ENCODE measurements at regions not wholly inside any gene's neighbourhood (a gene's known extent, or its start where the extent isn't known, plus 50 kb on each side); places are given as distances from the start of the nearest gene placed in this dataset.

DNA sequence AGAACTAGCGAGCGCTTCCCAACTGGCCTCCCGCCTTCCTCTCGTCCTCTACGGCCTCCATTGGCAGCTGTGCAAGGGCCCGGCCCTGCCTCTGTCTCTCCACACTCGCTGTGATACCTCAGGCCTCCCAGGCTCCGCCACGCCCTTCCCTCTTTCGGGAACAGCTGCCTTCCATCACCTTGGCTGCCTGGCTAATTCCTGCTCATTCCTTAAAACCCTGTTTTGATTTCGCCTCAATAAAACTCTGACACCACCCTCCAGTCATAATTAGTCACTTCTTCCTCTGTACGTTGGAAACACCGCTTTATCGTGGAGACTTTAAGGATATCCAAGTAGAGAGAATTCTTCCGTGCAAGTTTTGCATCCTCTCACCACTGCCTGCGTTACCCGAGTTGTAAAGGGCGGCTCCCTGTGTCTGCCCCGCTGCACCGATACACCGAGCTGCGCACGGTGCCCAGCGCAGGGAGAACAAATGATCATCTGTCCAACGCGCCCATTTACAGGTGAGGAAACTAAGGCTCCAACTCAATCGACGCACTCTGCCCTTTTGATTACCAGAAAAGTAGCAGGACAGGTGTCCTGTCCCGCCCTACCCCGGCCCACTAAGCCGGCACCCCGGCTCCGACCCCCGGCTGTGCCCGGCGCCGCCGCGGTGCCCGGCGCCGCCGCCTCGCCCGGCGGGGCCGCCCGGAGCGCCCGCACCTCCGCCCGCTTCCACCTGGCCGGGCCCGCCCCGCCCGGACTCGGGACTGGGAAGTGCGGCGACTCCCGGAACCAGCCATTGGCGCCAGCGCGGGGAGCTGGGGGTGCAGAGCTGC lies 139.7 kb downstream of the SEC14L1 start:
- TF ChIP-seq, protein P1, sequence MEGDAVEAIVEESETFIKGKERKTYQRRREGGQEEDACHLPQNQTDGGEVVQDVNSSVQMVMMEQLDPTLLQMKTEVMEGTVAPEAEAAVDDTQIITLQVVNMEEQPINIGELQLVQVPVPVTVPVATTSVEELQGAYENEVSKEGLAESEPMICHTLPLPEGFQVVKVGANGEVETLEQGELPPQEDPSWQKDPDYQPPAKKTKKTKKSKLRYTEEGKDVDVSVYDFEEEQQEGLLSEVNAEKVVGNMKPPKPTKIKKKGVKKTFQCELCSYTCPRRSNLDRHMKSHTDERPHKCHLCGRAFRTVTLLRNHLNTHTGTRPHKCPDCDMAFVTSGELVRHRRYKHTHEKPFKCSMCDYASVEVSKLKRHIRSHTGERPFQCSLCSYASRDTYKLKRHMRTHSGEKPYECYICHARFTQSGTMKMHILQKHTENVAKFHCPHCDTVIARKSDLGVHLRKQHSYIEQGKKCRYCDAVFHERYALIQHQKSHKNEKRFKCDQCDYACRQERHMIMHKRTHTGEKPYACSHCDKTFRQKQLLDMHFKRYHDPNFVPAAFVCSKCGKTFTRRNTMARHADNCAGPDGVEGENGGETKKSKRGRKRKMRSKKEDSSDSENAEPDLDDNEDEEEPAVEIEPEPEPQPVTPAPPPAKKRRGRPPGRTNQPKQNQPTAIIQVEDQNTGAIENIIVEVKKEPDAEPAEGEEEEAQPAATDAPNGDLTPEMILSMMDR (conservative IDR thresholded peaks at IDR 0.05) = no peak
- TF ChIP-seq ZFX (IDR thresholded peaks at IDR 0.05) = no peak
- peak overlapping the region; percentile 81 for H3K27ac ChIP-seq

DNA sequence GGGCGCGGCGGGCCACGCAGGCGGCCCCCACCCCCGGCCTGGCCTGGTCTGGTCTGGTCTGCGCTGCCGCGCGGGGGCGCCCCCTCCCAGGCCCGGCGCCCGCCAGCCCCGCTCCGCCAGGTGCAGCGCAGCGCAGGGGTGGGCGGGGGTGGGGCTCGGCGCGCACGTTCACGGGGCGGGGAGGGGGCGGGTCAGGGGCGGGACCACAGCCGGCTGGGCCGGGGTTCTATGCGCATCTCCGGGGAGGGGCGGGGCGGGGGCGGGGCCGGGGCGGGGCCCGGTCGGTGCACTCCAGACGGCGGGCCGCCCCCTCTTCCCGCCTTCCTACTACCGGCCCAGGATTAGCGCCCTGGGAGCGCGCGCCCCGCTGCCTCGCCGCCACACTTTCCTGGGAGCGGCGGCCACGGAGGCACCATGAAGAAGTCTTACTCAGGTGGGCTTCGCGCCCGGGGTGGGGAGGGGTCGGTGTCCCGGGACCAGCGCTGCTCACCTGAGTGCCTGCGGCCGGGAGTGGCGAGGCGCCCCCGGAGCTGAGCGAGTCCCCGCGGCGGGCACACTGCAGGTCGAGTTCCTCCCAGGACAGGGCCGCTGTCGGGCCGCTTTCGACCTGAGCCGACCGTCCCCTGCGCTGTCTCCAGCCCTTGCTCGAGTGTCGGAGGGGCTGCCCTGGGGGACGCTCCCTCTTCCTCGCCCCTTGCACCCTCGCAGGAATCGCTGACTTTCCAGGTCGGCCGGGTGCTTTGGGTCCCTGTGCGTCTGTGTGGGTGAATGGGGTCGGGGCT lies 140.5 kb downstream of the SEC14L1 start:
- peak; percentile 35; the same call in 1 of the 2 replicates for TF ChIP-seq ZFX (IDR thresholded peaks at IDR 0.05)
- TF ChIP-seq, protein P1 (conservative IDR thresholded peaks at IDR 0.05) = peak; percentile 82; the same call in 1 of the 2 replicates
- peak overlapping the region; percentile 81 for H3K27ac ChIP-seq

DNA sequence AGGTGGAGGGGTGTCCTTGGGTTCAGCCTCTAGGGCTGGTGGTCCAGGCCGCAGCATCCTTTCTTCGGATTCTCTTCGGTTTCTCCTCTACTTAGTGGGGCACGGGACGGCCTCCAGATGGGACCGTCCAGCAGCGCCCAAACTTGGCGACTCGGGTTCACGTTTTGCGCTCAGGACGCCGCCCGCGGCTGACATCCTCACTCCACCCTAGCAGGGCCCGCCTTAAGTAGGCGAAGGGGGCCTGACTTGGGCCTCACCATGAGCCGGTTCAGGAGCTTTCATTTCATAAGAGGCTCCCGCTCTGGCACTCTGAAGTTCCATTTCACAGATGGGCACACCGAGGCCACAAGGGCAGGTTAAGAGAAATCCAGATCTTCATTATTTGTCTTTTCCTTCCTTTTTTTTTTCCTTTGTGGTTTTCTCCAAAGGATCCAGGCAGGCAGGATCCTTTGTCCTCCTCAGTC lies 141.2 kb downstream of the SEC14L1 start:
- H3K27ac ChIP-seq = peak overlapping the region; percentile 81

DNA sequence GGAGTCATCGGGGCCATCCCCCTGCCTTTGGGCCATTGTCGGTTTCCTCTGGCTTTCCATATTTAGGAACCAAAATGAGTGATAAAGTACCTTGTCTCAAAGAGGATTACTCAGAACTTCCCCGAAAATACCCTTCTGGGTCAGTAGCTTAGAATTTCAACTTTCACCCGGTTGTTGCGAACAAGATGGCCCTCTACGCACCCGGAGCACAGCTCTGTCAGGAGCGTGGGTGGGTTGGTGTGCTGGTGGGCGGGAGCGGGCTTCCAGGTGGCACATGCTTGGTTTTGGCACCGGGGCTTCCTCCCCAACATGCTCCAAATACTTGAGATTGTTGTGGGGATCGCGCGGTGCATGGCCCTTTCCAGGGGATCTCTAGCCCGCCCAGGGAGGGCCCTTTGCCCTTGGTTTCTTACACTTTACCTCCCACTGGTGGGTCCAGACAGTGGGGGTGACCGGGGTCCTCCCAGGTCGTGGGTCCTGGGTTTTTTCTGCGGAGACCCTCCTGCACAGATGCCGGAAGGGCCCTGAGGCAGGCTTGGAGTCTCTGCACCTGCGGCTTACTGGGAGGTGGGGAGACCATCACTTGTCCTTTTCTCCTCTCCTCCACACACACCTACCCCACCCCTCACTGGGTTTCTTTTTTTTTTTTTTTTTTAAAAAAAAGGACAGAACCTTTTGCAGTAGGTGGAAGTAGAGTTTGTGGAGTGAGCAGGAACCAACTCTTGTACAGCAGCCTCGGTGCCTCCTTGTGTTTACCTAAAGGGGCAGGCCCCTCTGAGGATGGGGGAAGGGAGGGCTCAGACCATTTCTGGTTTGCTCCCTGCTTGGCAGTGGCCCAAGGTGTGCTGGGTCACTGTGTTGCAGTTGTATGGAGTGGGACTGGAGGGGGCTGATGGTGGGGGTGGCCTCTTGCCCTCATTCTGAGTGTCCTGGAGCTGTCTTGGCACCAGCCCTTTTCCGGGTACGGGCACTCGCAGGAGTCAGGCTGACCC lies 142.1 kb downstream of the SEC14L1 start:
- no peak for TF ChIP-seq ZFX (IDR thresholded peaks at IDR 0.05)
- TF ChIP-seq, protein P1 (conservative IDR thresholded peaks at IDR 0.05) = no peak
- H3K27ac ChIP-seq = peak overlapping the region; percentile 9; the same call in 1 of the 2 replicates

More for the DNA sequence above, 141.2 kb downstream of the SEC14L1 start:
- no peak for TF ChIP-seq ZFX (IDR thresholded peaks at IDR 0.05)
- TF ChIP-seq, protein P1 (conservative IDR thresholded peaks at IDR 0.05) = no peak

DNA sequence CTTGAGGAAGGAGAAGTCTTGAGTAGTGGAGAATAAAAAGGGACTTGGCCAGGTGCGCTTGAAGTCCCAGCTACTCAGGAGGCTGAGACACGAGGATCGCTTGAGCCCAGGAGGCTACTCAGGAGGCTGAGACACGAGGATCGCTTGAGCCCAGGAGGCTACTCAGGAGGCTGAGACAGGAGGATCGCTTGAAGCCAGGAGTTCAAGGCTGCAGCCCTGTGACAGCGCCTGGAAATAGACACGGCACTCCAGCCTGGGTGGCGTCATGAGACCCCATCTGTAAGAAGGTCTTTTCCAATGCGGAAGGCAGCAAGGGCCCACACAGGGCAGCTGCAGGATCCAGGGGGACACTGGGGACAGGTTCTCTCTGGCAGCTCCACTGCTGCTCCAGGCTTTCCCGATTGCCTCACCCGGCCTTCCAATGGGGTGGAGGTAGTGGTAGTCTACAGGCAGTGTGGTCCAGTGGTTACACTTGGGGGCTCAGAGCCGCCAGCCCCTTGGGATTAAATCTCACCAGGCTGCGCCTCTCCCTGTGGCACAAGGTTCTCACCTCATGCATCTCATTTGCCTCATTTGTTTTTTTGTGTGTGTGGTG lies 143.4 kb downstream of the SEC14L1 start:
- TF ChIP-seq, protein P1 (conservative IDR thresholded peaks at IDR 0.05) = no peak
- no peak for TF ChIP-seq ZFX (IDR thresholded peaks at IDR 0.05)
- no peak overlapping the region for H3K27ac ChIP-seq

DNA sequence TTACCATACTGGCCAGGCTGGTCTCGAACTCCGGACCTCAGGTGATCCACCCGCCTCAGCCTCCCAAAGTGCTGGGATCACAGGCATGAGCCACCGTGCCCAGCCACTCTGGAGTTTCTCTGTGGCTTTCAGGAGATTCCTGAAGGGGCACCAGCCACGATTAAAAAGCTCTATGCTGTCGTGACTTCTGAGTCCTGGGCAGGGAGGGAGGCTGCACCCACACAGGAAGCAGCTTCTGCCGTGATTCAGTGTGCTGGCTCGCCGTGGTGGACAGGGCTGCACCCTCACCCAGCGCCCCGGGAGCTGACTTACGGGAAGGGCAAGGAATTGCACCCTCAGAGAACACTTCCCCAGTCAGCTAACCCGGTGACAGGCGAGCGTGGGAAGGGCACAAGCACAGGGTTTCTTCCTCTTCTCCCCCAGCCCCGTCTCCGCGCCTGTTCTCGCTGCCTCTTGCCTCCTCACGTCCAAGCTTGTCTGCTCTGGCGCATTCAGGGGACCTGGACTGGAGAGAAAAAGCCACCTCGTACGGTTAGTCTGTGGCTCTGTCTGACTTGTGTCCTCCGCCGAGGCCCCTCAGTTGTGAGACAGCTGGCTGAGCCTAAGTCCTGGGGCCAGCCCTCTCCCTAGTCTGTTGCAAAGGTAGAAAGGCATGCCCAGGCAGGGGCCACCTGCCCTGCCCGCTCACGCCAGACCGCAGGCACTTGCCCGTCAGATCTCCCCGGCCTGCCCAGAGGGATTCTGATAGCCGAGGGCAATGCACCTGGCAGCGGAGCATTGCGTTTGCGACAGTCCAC lies 145.0 kb downstream of the SEC14L1 start:
- peak overlapping the region; percentile 98 for H3K27ac ChIP-seq
- TF ChIP-seq, protein P1 (conservative IDR thresholded peaks at IDR 0.05) = no peak
- TF ChIP-seq ZFX (IDR thresholded peaks at IDR 0.05) = no peak

Measured in C4-2B (cell line).